GM23248 (cell line): ENCODE measurements at regions not wholly inside any gene's neighbourhood (a gene's known extent, or its start where the extent isn't known, plus 50 kb on each side); places are given as distances from the start of the nearest gene placed in this dataset.

Experiments used
- EZH2 ChIP-seq: fragments of 200-600 bp; sonication (generic); IDR thresholded peaks from 2 replicates; pipeline ENCODE4 v1.6.1; 2018; ENCODE audit warnings: antibody characterized with exemption, mild to moderate bottlenecking; ENCODE audit not compliant: insufficient read depth, poor library complexity, severe bottlenecking
- EZH2phosphoT487 ChIP-seq: fragments of 200-600 bp; sonication (generic); IDR thresholded peaks from 2 replicates; pipeline ENCODE4 v1.6.1; 2018; ENCODE audit warnings: antibody characterized with exemption, moderate library complexity, mild to moderate bottlenecking, low read depth; ENCODE audit not compliant: insufficient read depth

GRCh38 chr2:45253151-45253550 lies 243.9 kb upstream of the SIX2 start:
- TF ChIP-seq EZH2, result no peak
- no peak for TF ChIP-seq EZH2phosphoT487
